K562 (cell line): ENCODE measurements at regions not wholly inside any gene's neighbourhood (a gene's known extent, or its start where the extent isn't known, plus 50 kb on each side); places are given as distances from the start of the nearest gene placed in this dataset.
A peak's percentile ranks its signal among the peaks of the same experiment; 100 is the strongest.

Source experiments
- ADNP ChIP-seq: fragments of 200-800 bp; sonication (Bioruptor generic); IDR thresholded peaks from 2 replicates; pipeline ENCODE4 v1.6.1; 2016; ENCODE audit warnings: missing genetic modification characterization, missing compliant biosample characterization
- CBX1 ChIP-seq: sonication (generic); IDR thresholded peaks from 2 replicates; pipeline ENCODE4 v1.6.1; 2016; ENCODE audit warnings: antibody characterized with exemption, low read depth, mild to moderate bottlenecking
- IRF2 ChIP-seq: sonication (generic); formaldehyde crosslinking; IDR thresholded peaks from 2 replicates; pipeline ENCODE4 v1.8.1; 2022; ENCODE audit warnings: mild to moderate bottlenecking, missing genetic modification reagents
- MAFF ChIP-seq: IDR thresholded peaks from 2 replicates; pipeline ENCODE4 v1.6.1; 2012; ENCODE audit warnings: low read length, improper control_type of control experiment
- MGA ChIP-seq: fragments of 450-650 bp; IDR thresholded peaks from 2 replicates; pipeline ENCODE4 v1.6.1; 2016; ENCODE audit warnings: mild to moderate bottlenecking, moderate library complexity
- NFE2 ChIP-seq: IDR thresholded peaks from 2 replicates; pipeline ENCODE4 v1.6.1; 2014; ENCODE audit warnings: antibody characterized with exemption, low read depth
- RFX1 ChIP-seq: fragments of 450-650 bp; IDR thresholded peaks from 2 replicates; pipeline ENCODE4 v1.6.1; 2016; ENCODE audit warnings: mild to moderate bottlenecking, moderate library complexity
- SLC30A9 ChIP-seq: fragments of 250-450 bp; sonication (Bioruptor Pico); IDR thresholded peaks from 2 replicates; pipeline ENCODE4 v1.8.0; 2022; ENCODE audit warnings: mild to moderate bottlenecking, moderate library complexity
- STAT5A ChIP-seq: IDR thresholded peaks from 2 replicates; pipeline ENCODE4 v1.6.1; 2012; ENCODE audit warnings: low read length, inconsistent platforms, borderline replicate concordance
- TCF7 ChIP-seq: sonication (generic); IDR thresholded peaks from 2 replicates; pipeline ENCODE4 v1.6.1; 2016; ENCODE audit warnings: antibody characterized with exemption, borderline replicate concordance
- ZFP1 ChIP-seq: fragments of 450-650 bp; formaldehyde crosslinking; IDR thresholded peaks from 2 replicates; pipeline ENCODE4 v1.4.0; 2020; ENCODE audit warnings: mild to moderate bottlenecking, mixed read lengths
- ZNF124 ChIP-seq: sonication (generic); formaldehyde crosslinking; IDR thresholded peaks from 2 replicates; pipeline ENCODE4 v1.8.1; 2022; ENCODE audit warnings: missing genetic modification reagents
- ZNF217 ChIP-seq: sonication (generic); formaldehyde crosslinking; IDR thresholded peaks from 2 replicates; pipeline ENCODE4 v1.8.0; 2022; ENCODE audit warnings: mild to moderate bottlenecking, missing genetic modification reagents
- TF ChIP-seq, protein P1 (sequence below): fragments of 450-650 bp; IDR thresholded peaks from 2 replicates; pipeline ENCODE4 v1.6.1; 2017; ENCODE audit warnings: antibody characterized with exemption, mild to moderate bottlenecking
- TF ChIP-seq, protein P2 (sequence below): fragments of 250-450 bp; sonication (Bioruptor Pico); IDR thresholded peaks from 2 replicates; pipeline ENCODE4 v1.8.0; 2022; ENCODE audit warnings: moderate library complexity, mild to moderate bottlenecking, inconsistent platforms

- TF ChIP-seq, protein P1, sequence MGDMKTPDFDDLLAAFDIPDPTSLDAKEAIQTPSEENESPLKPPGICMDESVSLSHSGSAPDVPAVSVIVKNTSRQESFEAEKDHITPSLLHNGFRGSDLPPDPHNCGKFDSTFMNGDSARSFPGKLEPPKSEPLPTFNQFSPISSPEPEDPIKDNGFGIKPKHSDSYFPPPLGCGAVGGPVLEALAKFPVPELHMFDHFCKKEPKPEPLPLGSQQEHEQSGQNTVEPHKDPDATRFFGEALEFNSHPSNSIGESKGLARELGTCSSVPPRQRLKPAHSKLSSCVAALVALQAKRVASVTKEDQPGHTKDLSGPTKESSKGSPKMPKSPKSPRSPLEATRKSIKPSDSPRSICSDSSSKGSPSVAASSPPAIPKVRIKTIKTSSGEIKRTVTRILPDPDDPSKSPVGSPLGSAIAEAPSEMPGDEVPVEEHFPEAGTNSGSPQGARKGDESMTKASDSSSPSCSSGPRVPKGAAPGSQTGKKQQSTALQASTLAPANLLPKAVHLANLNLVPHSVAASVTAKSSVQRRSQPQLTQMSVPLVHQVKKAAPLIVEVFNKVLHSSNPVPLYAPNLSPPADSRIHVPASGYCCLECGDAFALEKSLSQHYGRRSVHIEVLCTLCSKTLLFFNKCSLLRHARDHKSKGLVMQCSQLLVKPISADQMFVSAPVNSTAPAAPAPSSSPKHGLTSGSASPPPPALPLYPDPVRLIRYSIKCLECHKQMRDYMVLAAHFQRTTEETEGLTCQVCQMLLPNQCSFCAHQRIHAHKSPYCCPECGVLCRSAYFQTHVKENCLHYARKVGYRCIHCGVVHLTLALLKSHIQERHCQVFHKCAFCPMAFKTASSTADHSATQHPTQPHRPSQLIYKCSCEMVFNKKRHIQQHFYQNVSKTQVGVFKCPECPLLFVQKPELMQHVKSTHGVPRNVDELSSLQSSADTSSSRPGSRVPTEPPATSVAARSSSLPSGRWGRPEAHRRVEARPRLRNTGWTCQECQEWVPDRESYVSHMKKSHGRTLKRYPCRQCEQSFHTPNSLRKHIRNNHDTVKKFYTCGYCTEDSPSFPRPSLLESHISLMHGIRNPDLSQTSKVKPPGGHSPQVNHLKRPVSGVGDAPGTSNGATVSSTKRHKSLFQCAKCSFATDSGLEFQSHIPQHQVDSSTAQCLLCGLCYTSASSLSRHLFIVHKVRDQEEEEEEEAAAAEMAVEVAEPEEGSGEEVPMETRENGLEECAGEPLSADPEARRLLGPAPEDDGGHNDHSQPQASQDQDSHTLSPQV: peak; percentile 34; the same call in 1 of the 2 replicates
- TF ChIP-seq IRF2: no peak
- TF ChIP-seq STAT5A: no peak
- TF ChIP-seq MGA: no peak
- peak; percentile 50; the same call in 1 of the 2 replicates for TF ChIP-seq MAFF
- peak; percentile 77 for TF ChIP-seq NFE2
- TF ChIP-seq ZNF217: no peak
- no peak for TF ChIP-seq ZFP1 (CRISPR knock-in tag)
- no peak for TF ChIP-seq ZNF124 (CRISPR knock-in tag)
- TF ChIP-seq, protein P2, sequence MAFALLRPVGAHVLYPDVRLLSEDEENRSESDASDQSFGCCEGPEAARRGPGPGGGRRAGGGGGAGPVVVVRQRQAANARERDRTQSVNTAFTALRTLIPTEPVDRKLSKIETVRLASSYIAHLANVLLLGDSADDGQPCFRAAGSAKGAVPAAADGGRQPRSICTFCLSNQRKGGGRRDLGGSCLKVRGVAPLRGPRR (CRISPR knock-in tag): no peak
- no peak for TF ChIP-seq ADNP (tag)
- peak; percentile 68 for TF ChIP-seq RFX1
- TF ChIP-seq CBX1: no peak
- no peak for TF ChIP-seq TCF7
- no peak for TF ChIP-seq SLC30A9 (CRISPR knock-in tag)
Observed at GRCh38 chr6:16001158-16001557, 127.7 kb upstream of the MYLIP start (continued).
